NCI-H2196 treated with DMSO at 0.1 percent for 48 hours (cell line): ENCODE measurements at regions not wholly inside any gene's neighbourhood (a gene's known extent, or its start where the extent isn't known, plus 50 kb on each side); places are given as distances from the start of the nearest gene placed in this dataset.

Experiments
- DNase-seq: peaks from one replicate; lab custom pipeline; 2025; ENCODE audit not compliant: unreplicated experiment; lab: John Stamatoyannopoulos, UW

GRCh38 chr17:72064606-72065193, 56.1 kb upstream of the SOX9 start:
- DNase-seq: no peak

- no peak for DNase-seq
Observed at GRCh38 chr17:72065556-72065955, 55.3 kb upstream of the SOX9 start.

- no peak for DNase-seq
Observed at GRCh38 chr17:72068643-72069042, 52.2 kb upstream of the SOX9 start.

- DNase-seq: no peak
Observed at GRCh38 chr17:72069586-72070202, 51.1 kb upstream of the SOX9 start.
